Left renal cortex interstitium (tissue), 4 donors: ENCODE measurements at regions not wholly inside any gene's neighbourhood (a gene's known extent, or its start where the extent isn't known, plus 50 kb on each side); places are given as distances from the start of the nearest gene placed in this dataset.
"Not testable (repeated sequence)": the region's sequence is repeated elsewhere in the genome, so short reads cannot be mapped to it uniquely, and the experiment has no call there.

Experiments used
- DNase-seq, 4 donors: peaks; one replicate each; pipeline ENCODE4 v3.0.0-alpha.2; 2013; ENCODE audit warnings: low read depth in 4 of 4, low spot score in 2 of 4, missing footprints in 1 of 4

- DNase-seq = no peak
Measured at GRCh38 chr3:18194431-18194830, 230.7 kb downstream of the SATB1 start.

GRCh38 chr3:18190646-18191045 lies 234.5 kb downstream of the SATB1 start:
- no peak for DNase-seq

- DNase-seq = peak in 1 of 4 donors; percentile 2
Measured at GRCh38 chr3:18189282-18190050, 235.7 kb downstream of the SATB1 start.

GRCh38 chr3:18188491-18188890 lies 236.6 kb downstream of the SATB1 start:
- DNase-seq = no peak

GRCh38 chr3:18185624-18186023 lies 239.5 kb downstream of the SATB1 start:
- DNase-seq = no peak

GRCh38 chr3:18182923-18183322 lies 242.2 kb downstream of the SATB1 start:
- not testable (repeated sequence) for DNase-seq

GRCh38 chr3:18179521-18179920 lies 245.6 kb downstream of the SATB1 start:
- no peak for DNase-seq

- DNase-seq = no peak
Measured at GRCh38 chr3:18177271-18177670, 247.9 kb downstream of the SATB1 start.

- not testable (repeated sequence) for DNase-seq
Measured at GRCh38 chr3:18173891-18174290, 251.2 kb downstream of the SATB1 start.

GRCh38 chr3:18159681-18160080 lies 265.5 kb downstream of the SATB1 start:
- DNase-seq = no peak

- no peak for DNase-seq
Measured at GRCh38 chr3:18153571-18154173, 271.5 kb downstream of the SATB1 start.

- DNase-seq = no peak
Measured at GRCh38 chr3:18151199-18151598, 273.9 kb downstream of the SATB1 start.

- DNase-seq = no peak
Measured at GRCh38 chr3:18149935-18150334, 275.2 kb downstream of the SATB1 start.

GRCh38 chr3:18149386-18149785 lies 275.8 kb downstream of the SATB1 start:
- DNase-seq = no peak

- DNase-seq = no peak
Measured at GRCh38 chr3:18144571-18144970, 280.6 kb downstream of the SATB1 start.

GRCh38 chr3:18143258-18143780 lies 281.8 kb downstream of the SATB1 start:
- no peak for DNase-seq

- DNase-seq = no peak
Measured at GRCh38 chr3:18137958-18138357, 287.2 kb downstream of the SATB1 start.

GRCh38 chr3:18135060-18135814 lies 289.9 kb downstream of the SATB1 start:
- DNase-seq = no peak

- no peak for DNase-seq
Measured at GRCh38 chr3:18134386-18135059, 290.6 kb downstream of the SATB1 start.

- no peak for DNase-seq
Measured at GRCh38 chr3:18132991-18133390, 292.1 kb downstream of the SATB1 start.
